H9 (cell line): ENCODE measurements at regions not wholly inside any gene's neighbourhood (a gene's known extent, or its start where the extent isn't known, plus 50 kb on each side); places are given as distances from the start of the nearest gene placed in this dataset.

Experiments
- DNase-seq: peaks from one replicate; pipeline ENCODE4 v3.0.0-alpha.2; 2017
- H2AFZ ChIP-seq: one replicate; pipeline ENCODE4 v1.6.1; 2013; ENCODE audit warnings: mild to moderate bottlenecking, low read length, control low read depth, moderate library complexity
- H2AK5ac ChIP-seq: 2 replicates; pipeline ENCODE4 v1.6.1; 2013; ENCODE audit warnings: low read length, control low read depth, mixed read lengths; ENCODE audit not compliant: insufficient read length
- H2BK120ac ChIP-seq: one replicate; pipeline ENCODE4 v1.6.1; 2013; ENCODE audit warnings: low read depth, mild to moderate bottlenecking, low read length, control low read depth, inconsistent platforms; ENCODE audit not compliant: poor library complexity, severe bottlenecking
- H2BK12ac ChIP-seq: 2 replicates; pipeline ENCODE4 v1.6.1; 2013; ENCODE audit warnings: low read length, control low read depth, mixed read lengths, low read depth; ENCODE audit not compliant: insufficient read length
- H2BK15ac ChIP-seq: 2 replicates; pipeline ENCODE4 v1.6.1; 2013; ENCODE audit warnings: low read depth, low read length, control low read depth
- H2BK20ac ChIP-seq: one replicate; pipeline ENCODE4 v1.6.1; 2013; ENCODE audit warnings: low read depth, mild to moderate bottlenecking, low read length, control low read depth, inconsistent platforms; ENCODE audit not compliant: poor library complexity, severe bottlenecking
- H2BK5ac ChIP-seq: 2 replicates; pipeline ENCODE4 v1.6.1; 2013; ENCODE audit warnings: low read length, control low read depth, mixed read lengths; ENCODE audit not compliant: insufficient read length
- H3K14ac ChIP-seq: 2 replicates; pipeline ENCODE4 v1.6.1; 2013; ENCODE audit warnings: low read length, control low read depth; ENCODE audit not compliant: insufficient read depth
- H3K18ac ChIP-seq: 2 replicates; pipeline ENCODE4 v1.6.1; 2013; ENCODE audit warnings: low read depth, mild to moderate bottlenecking, mixed read lengths, low read length, control low read depth; ENCODE audit not compliant: insufficient read length
- H3K23ac ChIP-seq: 2 replicates; pipeline ENCODE4 v1.6.1; 2013; ENCODE audit warnings: low read length, control low read depth, mixed read lengths, low read depth; ENCODE audit not compliant: insufficient read length
- H3K23me2 ChIP-seq: 2 replicates; pipeline ENCODE4 v1.6.1; 2013; ENCODE audit warnings: low read depth, mild to moderate bottlenecking, mixed read lengths, low read length, control low read depth; ENCODE audit not compliant: insufficient read length, poor library complexity, severe bottlenecking
- H3K27ac ChIP-seq: 2 replicates; pipeline ENCODE4 v1.5.1; 2013; ENCODE audit warnings: low read length, control low read depth, mixed read lengths, low read depth; ENCODE audit not compliant: insufficient read length
- H3K27me3 ChIP-seq: 2 replicates; pipeline ENCODE4 v1.6.1; 2013; ENCODE audit warnings: low read length, control low read depth, inconsistent platforms; ENCODE audit not compliant: insufficient read depth
- H3K4ac ChIP-seq: 2 replicates; pipeline ENCODE4 v1.6.1; 2013; ENCODE audit warnings: low read depth, mild to moderate bottlenecking, control low read depth, inconsistent platforms, low read length, moderate library complexity
- H3K4me1 ChIP-seq: 2 replicates; pipeline ENCODE4 v1.6.1; 2013; ENCODE audit warnings: low read length, control low read depth, inconsistent platforms; ENCODE audit not compliant: insufficient read depth
- H3K4me2 ChIP-seq: 2 replicates; pipeline ENCODE4 v1.6.1; 2013; ENCODE audit warnings: low read length, control low read depth, mixed read lengths; ENCODE audit not compliant: insufficient read length, insufficient read depth
- H3K56ac ChIP-seq: 2 replicates; pipeline ENCODE4 v1.6.1; 2013; ENCODE audit warnings: low read depth, mild to moderate bottlenecking, mixed read lengths, low read length, control low read depth; ENCODE audit not compliant: insufficient read length
- H3K79me1 ChIP-seq: 2 replicates; pipeline ENCODE4 v1.6.1; 2013; ENCODE audit warnings: low read depth, mild to moderate bottlenecking, moderate library complexity, low read length, control low read depth, inconsistent platforms; ENCODE audit not compliant: insufficient read depth, poor library complexity, severe bottlenecking
- H3K79me2 ChIP-seq: 2 replicates; pipeline ENCODE4 v1.6.1; 2013; ENCODE audit warnings: low read length, control low read depth, inconsistent platforms; ENCODE audit not compliant: insufficient read depth
- H3K9ac ChIP-seq: 2 replicates; pipeline ENCODE4 v1.6.1; 2013; ENCODE audit warnings: low read length, control low read depth, mixed read lengths; ENCODE audit not compliant: insufficient read length; ENCODE audit errors: extremely low read depth
- H3K9me3 ChIP-seq: one replicate; pipeline ENCODE4 v1.6.1; 2013; ENCODE audit warnings: low read depth, low read length, inconsistent platforms; ENCODE audit not compliant: control insufficient read depth
- H3T11ph ChIP-seq: one replicate; pipeline ENCODE4 v1.6.1; 2013; ENCODE audit warnings: mild to moderate bottlenecking, low read length, control low read depth, inconsistent platforms
- H4K20me1 ChIP-seq: one replicate; pipeline ENCODE4 v1.6.1; 2013; ENCODE audit not compliant: control insufficient read depth, insufficient read length, insufficient read depth
- H4K5ac ChIP-seq: 2 replicates; pipeline ENCODE4 v1.6.1; 2013; ENCODE audit warnings: low read depth, mild to moderate bottlenecking, mixed read lengths, low read length, control low read depth; ENCODE audit not compliant: insufficient read length
- H4K8ac ChIP-seq: replicated peaks from 2 replicates; pipeline ENCODE4 v1.6.1; 2013; ENCODE audit warnings: low read length, control low read depth, mixed read lengths, low read depth; ENCODE audit not compliant: insufficient read length
- H4K91ac ChIP-seq: 2 replicates; pipeline ENCODE4 v1.6.1; 2013; ENCODE audit warnings: low read depth, mild to moderate bottlenecking, moderate library complexity, mixed read lengths, low read length, control low read depth; ENCODE audit not compliant: insufficient read length
- H3K27ac Mint-ChIP-seq, 3 experiments: 2 replicates in 2 of 3; 3 replicates in 1 of 3; pipeline ENCODE4 v1.8.0; 2020 to 2021; ENCODE audit warnings: mixed read lengths in 3 of 3, mild to moderate bottlenecking in 1 of 3, moderate library complexity in 1 of 3
- H3K27me3 Mint-ChIP-seq: 2 replicates; pipeline ENCODE4 v1.8.0; 2021; ENCODE audit warnings: low read depth, mild to moderate bottlenecking, moderate library complexity, mixed read lengths
- H3K36me3 Mint-ChIP-seq, 3 experiments: 2 replicates in 2 of 3; 3 replicates in 1 of 3; pipeline ENCODE4 v1.8.0; 2020 to 2021; ENCODE audit warnings: low read depth in 3 of 3, mixed read lengths in 3 of 3; ENCODE audit not compliant: insufficient read depth in 1 of 3
- H3K4me1 Mint-ChIP-seq, 2 experiments: 2 replicates each; pipeline ENCODE4 v1.8.0; 2020; ENCODE audit warnings: mixed read lengths in 2 of 2
- H3K4me3 Mint-ChIP-seq, 2 experiments: 2 replicates in 1 of 2; 3 replicates in 1 of 2; pipeline ENCODE4 v1.8.0; 2020 to 2021; ENCODE audit warnings: mild to moderate bottlenecking in 2 of 2, mixed read lengths in 2 of 2, moderate library complexity in 1 of 2
- H3K9me3 Mint-ChIP-seq, 2 experiments: 2 replicates in 1 of 2; 3 replicates in 1 of 2; pipeline ENCODE4 v1.8.0; 2020; ENCODE audit warnings: mild to moderate bottlenecking in 2 of 2, mixed read lengths in 2 of 2, moderate library complexity in 1 of 2
- WGBS: extraction: QIAGEN DNeasy Blood & Tissue Kit; methylation state at CpG from one replicate; pipeline ENCODE4 v1.1.7; 2013; ENCODE audit warnings: missing lambda C conversion rate, low lambda C conversion rate, mixed read lengths; ENCODE audit not compliant: insufficient read length; ENCODE audit errors: extremely low coverage; 5-methylcytosine and 5-hydroxymethylcytosine counted together
- TF ChIP-seq, protein P1 (sequence below): fragments of 200-600 bp; sonication (generic); conservative IDR thresholded peaks from 3 replicates; pipeline ENCODE4 v1.8.0; 2021; ENCODE audit warnings: antibody characterized with exemption, mild to moderate bottlenecking

- Mint-ChIP-seq H3K27me3 (no peaks in the 10 kb centered on the region), H3K9me3 (no peaks in the 10 kb centered on the region), H3K27ac (no peak overlapping the region), H3K36me3 (no peaks in the 10 kb centered on the region), H3K4me1 (no peaks in the 10 kb centered on the region), H3K4me3 (no peak overlapping the region)
- Histone ChIP-seq H3K79me2 (no peaks in the 10 kb centered on the region), H3K18ac (no peak overlapping the region), H3K4ac (no peak overlapping the region), H4K8ac (no peak overlapping the region), H3K23me2 (no peaks in the 10 kb centered on the region), H3K4me1 (no peaks in the 10 kb centered on the region), H4K5ac (no peak overlapping the region), H3K27ac (no peak overlapping the region), H3K56ac (no peak overlapping the region), H2BK12ac (no peak overlapping the region), H4K91ac (no peak overlapping the region), H2AFZ (no peak overlapping the region), H2BK120ac (no peak overlapping the region), H2BK15ac (no peak overlapping the region), H3K4me2 (no peak overlapping the region), H3K9me3 (no peaks in the 10 kb centered on the region), H3K23ac (no peak overlapping the region), H2AK5ac (no peak overlapping the region), H3K9ac (no peak overlapping the region), H3T11ph (no peak overlapping the region), H4K20me1 (no peaks in the 10 kb centered on the region), H3K79me1 (no peaks in the 10 kb centered on the region), H3K27me3 (no peaks in the 10 kb centered on the region), H2BK5ac (no peak overlapping the region), H2BK20ac (no peak overlapping the region), H3K14ac (no peak overlapping the region)
- no peak for DNase-seq
- TF ChIP-seq, protein P1, sequence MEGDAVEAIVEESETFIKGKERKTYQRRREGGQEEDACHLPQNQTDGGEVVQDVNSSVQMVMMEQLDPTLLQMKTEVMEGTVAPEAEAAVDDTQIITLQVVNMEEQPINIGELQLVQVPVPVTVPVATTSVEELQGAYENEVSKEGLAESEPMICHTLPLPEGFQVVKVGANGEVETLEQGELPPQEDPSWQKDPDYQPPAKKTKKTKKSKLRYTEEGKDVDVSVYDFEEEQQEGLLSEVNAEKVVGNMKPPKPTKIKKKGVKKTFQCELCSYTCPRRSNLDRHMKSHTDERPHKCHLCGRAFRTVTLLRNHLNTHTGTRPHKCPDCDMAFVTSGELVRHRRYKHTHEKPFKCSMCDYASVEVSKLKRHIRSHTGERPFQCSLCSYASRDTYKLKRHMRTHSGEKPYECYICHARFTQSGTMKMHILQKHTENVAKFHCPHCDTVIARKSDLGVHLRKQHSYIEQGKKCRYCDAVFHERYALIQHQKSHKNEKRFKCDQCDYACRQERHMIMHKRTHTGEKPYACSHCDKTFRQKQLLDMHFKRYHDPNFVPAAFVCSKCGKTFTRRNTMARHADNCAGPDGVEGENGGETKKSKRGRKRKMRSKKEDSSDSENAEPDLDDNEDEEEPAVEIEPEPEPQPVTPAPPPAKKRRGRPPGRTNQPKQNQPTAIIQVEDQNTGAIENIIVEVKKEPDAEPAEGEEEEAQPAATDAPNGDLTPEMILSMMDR: no peak
- no CpG with 5 or more reads among the region's 2 CpGs for WGBS
Measured at GRCh38 chr21:18630446-18630845, 226.9 kb upstream of the TMPRSS15 start.
